ENCODE measurements at regions not wholly inside any gene's neighbourhood (a gene's known extent, or its start where the extent isn't known, plus 50 kb on each side); places are given as distances from the start of the nearest gene placed in this dataset.

DNA sequence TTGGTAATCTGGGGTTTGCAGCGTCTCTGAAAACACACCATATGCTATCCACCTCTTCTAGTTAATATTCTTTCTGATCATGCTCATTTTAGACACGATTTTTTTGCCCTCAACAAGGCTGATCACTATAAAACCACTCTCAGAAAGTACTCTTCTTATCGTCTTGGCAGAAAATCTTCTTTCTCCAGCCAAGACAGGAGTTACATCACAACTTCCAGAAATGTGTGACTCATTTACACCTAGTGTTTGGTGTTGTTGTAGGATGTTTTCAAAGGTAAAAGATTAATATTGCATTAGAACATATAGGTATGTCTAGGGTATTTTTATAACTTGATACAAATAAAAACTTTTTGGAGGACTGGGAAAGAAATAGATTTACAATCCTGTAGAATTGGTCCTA is 138.5 kb upstream of the NETO1 start:
- TF ChIP-seq, protein P1, sequence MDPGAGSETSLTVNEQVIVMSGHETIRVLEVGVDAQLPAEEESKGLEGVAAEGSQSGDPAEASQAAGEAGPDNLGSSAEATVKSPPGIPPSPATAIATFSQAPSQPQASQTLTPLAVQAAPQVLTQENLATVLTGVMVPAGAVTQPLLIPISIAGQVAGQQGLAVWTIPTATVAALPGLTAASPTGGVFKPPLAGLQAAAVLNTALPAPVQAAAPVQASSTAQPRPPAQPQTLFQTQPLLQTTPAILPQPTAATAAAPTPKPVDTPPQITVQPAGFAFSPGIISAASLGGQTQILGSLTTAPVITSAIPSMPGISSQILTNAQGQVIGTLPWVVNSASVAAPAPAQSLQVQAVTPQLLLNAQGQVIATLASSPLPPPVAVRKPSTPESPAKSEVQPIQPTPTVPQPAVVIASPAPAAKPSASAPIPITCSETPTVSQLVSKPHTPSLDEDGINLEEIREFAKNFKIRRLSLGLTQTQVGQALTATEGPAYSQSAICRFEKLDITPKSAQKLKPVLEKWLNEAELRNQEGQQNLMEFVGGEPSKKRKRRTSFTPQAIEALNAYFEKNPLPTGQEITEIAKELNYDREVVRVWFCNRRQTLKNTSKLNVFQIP (CRISPR knock-in tag; IDR thresholded peaks at IDR 0.05; ENCODE audit: borderline replicate concordance, low read depth) = no peak
- TF ChIP-seq ZNF8 (CRISPR knock-in tag; IDR thresholded peaks at IDR 0.05) = no peak
- no peak for TF ChIP-seq BACH2 (CRISPR knock-in tag; IDR thresholded peaks at IDR 0.05; ENCODE audit: borderline replicate concordance)
- TF ChIP-seq TCF4 (CRISPR knock-in tag; IDR thresholded peaks at IDR 0.05; ENCODE audit: borderline replicate concordance) = no peak
- TF ChIP-seq, protein P2, sequence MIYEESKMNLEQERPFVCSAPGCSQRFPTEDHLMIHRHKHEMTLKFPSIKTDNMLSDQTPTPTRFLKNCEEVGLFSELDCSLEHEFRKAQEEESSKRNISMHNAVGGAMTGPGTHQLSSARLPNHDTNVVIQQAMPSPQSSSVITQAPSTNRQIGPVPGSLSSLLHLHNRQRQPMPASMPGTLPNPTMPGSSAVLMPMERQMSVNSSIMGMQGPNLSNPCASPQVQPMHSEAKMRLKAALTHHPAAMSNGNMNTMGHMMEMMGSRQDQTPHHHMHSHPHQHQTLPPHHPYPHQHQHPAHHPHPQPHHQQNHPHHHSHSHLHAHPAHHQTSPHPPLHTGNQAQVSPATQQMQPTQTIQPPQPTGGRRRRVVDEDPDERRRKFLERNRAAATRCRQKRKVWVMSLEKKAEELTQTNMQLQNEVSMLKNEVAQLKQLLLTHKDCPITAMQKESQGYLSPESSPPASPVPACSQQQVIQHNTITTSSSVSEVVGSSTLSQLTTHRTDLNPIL (CRISPR knock-in tag; IDR thresholded peaks at IDR 0.05; ENCODE audit: low read depth) = no peak
- no peak for TF ChIP-seq ZFP3 (CRISPR knock-in tag; IDR thresholded peaks at IDR 0.05)
- TF ChIP-seq, protein P3, sequence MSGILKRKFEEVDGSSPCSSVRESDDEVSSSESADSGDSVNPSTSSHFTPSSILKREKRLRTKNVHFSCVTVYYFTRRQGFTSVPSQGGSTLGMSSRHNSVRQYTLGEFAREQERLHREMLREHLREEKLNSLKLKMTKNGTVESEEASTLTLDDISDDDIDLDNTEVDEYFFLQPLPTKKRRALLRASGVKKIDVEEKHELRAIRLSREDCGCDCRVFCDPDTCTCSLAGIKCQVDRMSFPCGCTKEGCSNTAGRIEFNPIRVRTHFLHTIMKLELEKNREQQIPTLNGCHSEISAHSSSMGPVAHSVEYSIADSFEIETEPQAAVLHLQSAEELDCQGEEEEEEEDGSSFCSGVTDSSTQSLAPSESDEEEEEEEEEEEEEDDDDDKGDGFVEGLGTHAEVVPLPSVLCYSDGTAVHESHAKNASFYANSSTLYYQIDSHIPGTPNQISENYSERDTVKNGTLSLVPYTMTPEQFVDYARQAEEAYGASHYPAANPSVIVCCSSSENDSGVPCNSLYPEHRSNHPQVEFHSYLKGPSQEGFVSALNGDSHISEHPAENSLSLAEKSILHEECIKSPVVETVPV (CRISPR knock-in tag; IDR thresholded peaks at IDR 0.05) = no peak
- ATAC-seq = no peak

DNA sequence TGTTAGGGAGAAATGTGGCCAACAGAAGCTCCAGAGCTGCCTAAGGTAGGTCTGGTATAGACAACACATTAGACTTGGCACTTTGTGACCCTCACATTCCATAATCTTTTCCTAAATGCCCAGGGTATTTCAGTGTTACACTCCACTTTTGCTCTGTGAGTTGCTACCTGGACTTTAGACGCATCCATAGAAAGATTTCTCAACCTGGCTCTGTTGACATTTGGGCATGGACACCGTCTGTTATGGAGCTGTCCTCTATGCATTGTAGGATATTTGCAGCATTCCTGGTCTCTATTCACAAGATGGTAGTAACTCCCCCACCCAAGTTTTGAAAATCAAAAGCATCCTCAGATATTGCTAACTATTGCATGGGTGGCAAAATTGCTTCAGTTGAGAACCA is 136.5 kb upstream of the NETO1 start:
- TF ChIP-seq RARB (CRISPR knock-in tag; IDR thresholded peaks at IDR 0.05) = no peak
- no peak for TF ChIP-seq OSR1 (CRISPR knock-in tag; IDR thresholded peaks at IDR 0.05)
- no peak for TF ChIP-seq ZNF70 (CRISPR knock-in tag; IDR thresholded peaks at IDR 0.05)
- no peak for ATAC-seq

DNA sequence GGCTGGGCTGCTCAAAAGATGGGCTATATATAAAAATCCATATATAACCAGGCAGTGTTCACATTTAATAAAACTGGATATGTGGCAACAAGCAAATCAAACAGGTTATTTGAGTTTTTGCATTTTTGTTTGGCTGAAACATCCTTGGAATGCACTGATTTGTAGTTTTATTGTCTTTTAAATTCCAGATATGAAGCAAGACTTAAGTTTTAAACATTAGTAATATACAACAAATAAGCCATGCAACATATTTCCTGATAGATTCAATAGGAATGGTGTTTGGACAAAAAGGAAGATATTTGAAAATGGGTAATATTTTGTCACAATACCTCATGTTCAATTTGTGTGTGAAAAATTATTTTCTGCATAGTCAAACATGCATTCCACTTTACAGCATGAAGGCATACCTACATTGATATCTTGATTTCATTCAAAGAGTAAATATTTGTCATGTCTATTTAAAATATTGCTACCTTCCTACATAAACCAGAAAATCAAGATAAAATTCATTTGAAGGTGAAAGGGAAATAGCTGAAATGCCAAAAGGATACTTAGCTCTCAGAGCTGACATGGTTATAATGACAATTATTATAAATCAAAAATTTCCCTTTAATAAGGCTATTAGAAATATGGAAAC is 132.3 kb upstream of the NETO1 start:
- no peak for ATAC-seq

DNA sequence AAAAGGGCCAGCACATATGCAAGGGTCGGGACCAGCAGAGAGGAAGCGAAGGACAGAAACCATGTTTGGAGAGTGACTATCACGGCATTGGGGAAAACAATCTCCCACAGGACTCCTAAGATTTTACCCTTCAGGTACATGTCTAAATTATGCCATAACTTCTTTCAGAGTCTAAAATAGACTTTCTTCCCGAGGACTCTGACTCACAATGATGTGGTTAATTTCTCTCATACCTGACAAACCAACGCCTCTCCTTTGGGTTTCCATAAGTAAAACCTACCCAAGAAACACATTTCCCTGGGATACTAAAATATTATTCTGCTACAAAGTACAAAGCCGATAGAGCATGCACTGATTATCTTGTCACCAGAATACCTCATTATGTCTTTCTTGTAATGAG is 127.8 kb upstream of the NETO1 start:
- no peak for ATAC-seq
- TF ChIP-seq ZFP3 (CRISPR knock-in tag; IDR thresholded peaks at IDR 0.05) = no peak
- TF ChIP-seq ESRRG (CRISPR knock-in tag; IDR thresholded peaks at IDR 0.05) = no peak
- TF ChIP-seq, protein P2 (CRISPR knock-in tag; IDR thresholded peaks at IDR 0.05; ENCODE audit: low read depth) = no peak
- TF ChIP-seq SNAI2 (CRISPR knock-in tag; IDR thresholded peaks at IDR 0.05) = no peak
- TF ChIP-seq ZC3H10 (CRISPR knock-in tag; IDR thresholded peaks at IDR 0.05) = no peak
- TF ChIP-seq OSR1 (CRISPR knock-in tag; IDR thresholded peaks at IDR 0.05) = no peak
- no peak for TF ChIP-seq PPARA (CRISPR knock-in tag; IDR thresholded peaks at IDR 0.05; ENCODE audit: borderline replicate concordance)
- no peak for TF ChIP-seq ZNF8 (CRISPR knock-in tag; IDR thresholded peaks at IDR 0.05)
- TF ChIP-seq, protein P4, sequence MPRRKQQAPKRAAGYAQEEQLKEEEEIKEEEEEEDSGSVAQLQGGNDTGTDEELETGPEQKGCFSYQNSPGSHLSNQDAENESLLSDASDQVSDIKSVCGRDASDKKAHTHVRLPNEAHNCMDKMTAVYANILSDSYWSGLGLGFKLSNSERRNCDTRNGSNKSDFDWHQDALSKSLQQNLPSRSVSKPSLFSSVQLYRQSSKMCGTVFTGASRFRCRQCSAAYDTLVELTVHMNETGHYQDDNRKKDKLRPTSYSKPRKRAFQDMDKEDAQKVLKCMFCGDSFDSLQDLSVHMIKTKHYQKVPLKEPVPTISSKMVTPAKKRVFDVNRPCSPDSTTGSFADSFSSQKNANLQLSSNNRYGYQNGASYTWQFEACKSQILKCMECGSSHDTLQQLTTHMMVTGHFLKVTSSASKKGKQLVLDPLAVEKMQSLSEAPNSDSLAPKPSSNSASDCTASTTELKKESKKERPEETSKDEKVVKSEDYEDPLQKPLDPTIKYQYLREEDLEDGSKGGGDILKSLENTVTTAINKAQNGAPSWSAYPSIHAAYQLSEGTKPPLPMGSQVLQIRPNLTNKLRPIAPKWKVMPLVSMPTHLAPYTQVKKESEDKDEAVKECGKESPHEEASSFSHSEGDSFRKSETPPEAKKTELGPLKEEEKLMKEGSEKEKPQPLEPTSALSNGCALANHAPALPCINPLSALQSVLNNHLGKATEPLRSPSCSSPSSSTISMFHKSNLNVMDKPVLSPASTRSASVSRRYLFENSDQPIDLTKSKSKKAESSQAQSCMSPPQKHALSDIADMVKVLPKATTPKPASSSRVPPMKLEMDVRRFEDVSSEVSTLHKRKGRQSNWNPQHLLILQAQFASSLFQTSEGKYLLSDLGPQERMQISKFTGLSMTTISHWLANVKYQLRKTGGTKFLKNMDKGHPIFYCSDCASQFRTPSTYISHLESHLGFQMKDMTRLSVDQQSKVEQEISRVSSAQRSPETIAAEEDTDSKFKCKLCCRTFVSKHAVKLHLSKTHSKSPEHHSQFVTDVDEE (CRISPR knock-in tag; IDR thresholded peaks at IDR 0.05) = no peak
- TF ChIP-seq ZFP30 (CRISPR knock-in tag; IDR thresholded peaks at IDR 0.05) = no peak

More for the DNA sequence above, 132.3 kb upstream of the NETO1 start:
- TF ChIP-seq TCF4 (CRISPR knock-in tag; IDR thresholded peaks at IDR 0.05; ENCODE audit: borderline replicate concordance) = no peak
- TF ChIP-seq, protein P2 (CRISPR knock-in tag; IDR thresholded peaks at IDR 0.05; ENCODE audit: low read depth) = no peak
- no peak for TF ChIP-seq PPARA (CRISPR knock-in tag; IDR thresholded peaks at IDR 0.05; ENCODE audit: borderline replicate concordance)
- no peak for TF ChIP-seq SNAI2 (CRISPR knock-in tag; IDR thresholded peaks at IDR 0.05)
- TF ChIP-seq, protein P5, sequence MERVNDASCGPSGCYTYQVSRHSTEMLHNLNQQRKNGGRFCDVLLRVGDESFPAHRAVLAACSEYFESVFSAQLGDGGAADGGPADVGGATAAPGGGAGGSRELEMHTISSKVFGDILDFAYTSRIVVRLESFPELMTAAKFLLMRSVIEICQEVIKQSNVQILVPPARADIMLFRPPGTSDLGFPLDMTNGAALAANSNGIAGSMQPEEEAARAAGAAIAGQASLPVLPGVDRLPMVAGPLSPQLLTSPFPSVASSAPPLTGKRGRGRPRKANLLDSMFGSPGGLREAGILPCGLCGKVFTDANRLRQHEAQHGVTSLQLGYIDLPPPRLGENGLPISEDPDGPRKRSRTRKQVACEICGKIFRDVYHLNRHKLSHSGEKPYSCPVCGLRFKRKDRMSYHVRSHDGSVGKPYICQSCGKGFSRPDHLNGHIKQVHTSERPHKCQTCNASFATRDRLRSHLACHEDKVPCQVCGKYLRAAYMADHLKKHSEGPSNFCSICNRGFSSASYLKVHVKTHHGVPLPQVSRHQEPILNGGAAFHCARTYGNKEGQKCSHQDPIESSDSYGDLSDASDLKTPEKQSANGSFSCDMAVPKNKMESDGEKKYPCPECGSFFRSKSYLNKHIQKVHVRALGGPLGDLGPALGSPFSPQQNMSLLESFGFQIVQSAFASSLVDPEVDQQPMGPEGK (CRISPR knock-in tag; IDR thresholded peaks at IDR 0.05; ENCODE audit: borderline replicate concordance) = no peak
- TF ChIP-seq BACH2 (CRISPR knock-in tag; IDR thresholded peaks at IDR 0.05; ENCODE audit: borderline replicate concordance) = no peak
- TF ChIP-seq CSDC2 (CRISPR knock-in tag; IDR thresholded peaks at IDR 0.05) = no peak
- TF ChIP-seq ZNF565 (CRISPR knock-in tag; conservative IDR thresholded peaks at IDR 0.05; ENCODE audit: low read depth) = no peak
- TF ChIP-seq ISL1 (CRISPR knock-in tag; IDR thresholded peaks at IDR 0.05) = no peak
- TF ChIP-seq ZFP30 (CRISPR knock-in tag; IDR thresholded peaks at IDR 0.05) = no peak
